ENCODE measurements at regions not wholly inside any gene's neighbourhood (a gene's known extent, or its start where the extent isn't known, plus 50 kb on each side); places are given as distances from the start of the nearest gene placed in this dataset.
"Not testable (repeated sequence)": the region's sequence is repeated elsewhere in the genome, so short reads cannot be mapped to it uniquely, and the experiment has no call there.

DNA sequence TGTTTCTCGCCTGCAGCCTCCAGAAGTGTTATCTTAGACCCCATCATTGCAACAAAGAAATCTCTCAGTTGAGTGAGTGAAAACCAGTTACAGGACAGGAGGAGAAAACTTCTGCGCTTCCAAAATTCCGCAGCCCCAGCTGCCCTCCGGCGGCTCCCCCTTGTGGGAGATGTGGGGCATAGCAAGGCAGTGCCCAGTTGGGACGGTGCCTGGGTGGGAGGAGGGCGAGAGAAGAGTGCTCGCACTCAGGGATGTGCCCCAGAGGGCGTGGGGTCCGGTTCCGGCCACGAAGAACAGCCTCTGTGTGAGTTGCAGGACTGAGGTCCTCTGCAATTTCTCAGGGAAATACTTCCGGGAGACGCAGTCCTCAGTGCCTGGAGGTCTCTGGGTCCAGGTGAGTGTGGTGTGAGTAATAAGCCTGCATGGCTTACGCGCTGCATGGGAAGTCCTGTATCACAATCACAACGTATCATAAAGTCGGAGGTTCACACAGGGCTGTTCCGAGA, 87.0 kb upstream of the BLID start:
- peak; percentile 84 for DNase-seq (ENCODE audit: low read depth, low spot score)

DNA sequence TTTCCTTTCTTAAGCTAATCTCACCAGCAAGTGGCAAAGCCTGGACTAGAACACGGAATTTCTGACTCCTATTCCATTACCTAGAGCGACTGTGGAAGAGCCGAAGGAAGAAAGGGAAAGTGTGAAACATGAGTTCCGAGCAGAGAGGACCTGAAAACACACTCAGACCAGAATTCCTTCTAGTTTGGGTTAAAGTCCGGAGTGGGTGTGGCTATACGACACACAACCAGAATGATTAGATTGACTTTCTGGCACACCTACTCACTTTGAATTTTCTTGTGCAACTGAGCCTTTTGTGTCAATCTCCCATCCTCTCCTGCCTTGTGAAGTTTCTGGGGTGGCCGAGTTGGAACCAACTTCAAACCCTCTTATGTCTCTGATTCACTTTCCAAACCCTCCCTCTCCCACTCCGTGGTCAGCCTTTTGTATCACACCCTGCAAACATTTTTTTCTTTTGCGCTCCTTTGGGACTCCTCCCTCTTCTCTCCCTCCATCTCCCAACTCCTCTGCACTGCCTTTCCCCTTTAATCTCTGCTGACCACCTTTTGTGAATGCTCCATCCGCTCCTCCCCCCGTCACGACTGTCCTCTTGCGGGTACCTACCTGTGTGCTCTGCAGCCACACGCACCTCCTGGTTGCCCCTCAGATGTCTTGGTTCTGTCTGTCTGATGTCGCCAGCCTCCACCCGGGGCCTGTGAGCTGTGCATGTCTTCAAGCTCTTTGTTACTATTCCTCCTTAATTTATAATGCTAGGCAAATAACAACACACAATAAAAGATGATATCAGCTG, 86.3 kb upstream of the BLID start:
- no peak for DNase-seq (ENCODE audit: low read depth, low spot score)

DNA sequence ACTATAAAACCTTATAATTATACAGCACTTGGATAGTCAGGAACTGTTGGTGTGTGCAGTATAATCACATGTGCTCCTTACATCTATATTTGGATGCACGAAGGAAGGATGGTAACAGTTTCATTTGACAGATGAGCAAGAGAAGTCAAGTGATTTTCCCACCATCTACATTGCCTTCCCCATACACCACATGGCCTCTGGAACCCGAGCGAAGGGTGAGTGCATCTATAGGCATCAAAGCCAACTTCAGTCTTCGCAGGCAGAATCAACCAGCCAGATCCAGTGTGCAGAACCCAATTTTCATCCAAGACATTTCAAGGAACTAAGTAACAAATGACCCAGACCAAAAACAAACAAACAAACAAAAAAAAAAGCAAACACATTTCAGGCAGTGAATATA, 85.1 kb upstream of the BLID start:
- no peak for DNase-seq (ENCODE audit: low read depth, low spot score)

DNA sequence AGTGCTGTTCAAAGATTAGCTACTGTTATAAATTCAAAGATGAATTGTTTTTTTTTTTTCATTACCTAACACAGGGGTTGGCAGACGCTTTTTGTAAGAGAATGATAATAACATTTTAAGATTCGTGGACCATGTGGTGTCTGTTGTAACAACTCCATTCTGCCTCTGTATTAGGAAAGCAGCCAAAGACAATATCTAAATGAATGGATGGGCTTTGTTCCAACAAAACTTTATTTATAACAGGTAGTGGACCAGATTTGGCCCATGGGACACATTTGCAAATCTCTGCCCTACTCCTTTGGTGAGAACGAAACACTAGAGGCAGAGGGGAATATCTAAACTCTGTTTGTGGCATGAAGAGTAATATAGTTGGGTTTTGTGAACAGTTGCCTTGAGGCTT, 83.6 kb upstream of the BLID start:
- DNase-seq (ENCODE audit: low read depth, low spot score): no peak

DNA sequence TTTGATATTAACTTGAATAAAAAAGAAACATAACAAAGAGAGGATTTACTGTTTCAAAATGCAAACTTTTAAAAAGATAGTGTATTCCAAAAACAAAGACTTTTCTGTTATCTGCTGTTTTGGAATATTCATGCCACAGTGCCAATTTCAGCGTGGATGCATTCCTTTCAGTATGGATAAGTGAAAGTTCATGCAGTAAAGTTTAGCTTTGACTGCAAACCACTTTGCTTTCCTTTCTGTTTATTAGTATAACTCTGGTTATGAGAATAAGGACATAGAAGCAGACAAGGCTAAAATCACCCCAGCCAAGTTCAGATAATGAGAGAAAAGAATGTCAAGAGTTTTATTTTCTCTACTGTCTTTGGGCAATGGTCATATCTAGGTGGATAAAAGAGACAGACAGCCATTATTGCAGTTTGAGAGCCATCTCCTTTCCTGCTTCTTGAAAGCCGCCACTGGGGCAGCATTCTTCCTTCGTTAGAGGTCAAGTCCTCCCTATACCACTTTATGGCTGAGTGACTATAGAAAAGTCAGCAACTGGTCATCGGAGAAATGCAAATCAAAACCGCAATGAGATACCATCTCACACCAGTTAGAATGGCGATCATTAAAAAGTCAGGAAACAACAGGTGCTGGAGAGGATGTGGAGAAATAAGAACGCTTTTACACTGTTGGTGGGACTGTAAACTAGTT, 82.4 kb upstream of the BLID start:
- no peak for DNase-seq (ENCODE audit: low read depth, low spot score)

DNA sequence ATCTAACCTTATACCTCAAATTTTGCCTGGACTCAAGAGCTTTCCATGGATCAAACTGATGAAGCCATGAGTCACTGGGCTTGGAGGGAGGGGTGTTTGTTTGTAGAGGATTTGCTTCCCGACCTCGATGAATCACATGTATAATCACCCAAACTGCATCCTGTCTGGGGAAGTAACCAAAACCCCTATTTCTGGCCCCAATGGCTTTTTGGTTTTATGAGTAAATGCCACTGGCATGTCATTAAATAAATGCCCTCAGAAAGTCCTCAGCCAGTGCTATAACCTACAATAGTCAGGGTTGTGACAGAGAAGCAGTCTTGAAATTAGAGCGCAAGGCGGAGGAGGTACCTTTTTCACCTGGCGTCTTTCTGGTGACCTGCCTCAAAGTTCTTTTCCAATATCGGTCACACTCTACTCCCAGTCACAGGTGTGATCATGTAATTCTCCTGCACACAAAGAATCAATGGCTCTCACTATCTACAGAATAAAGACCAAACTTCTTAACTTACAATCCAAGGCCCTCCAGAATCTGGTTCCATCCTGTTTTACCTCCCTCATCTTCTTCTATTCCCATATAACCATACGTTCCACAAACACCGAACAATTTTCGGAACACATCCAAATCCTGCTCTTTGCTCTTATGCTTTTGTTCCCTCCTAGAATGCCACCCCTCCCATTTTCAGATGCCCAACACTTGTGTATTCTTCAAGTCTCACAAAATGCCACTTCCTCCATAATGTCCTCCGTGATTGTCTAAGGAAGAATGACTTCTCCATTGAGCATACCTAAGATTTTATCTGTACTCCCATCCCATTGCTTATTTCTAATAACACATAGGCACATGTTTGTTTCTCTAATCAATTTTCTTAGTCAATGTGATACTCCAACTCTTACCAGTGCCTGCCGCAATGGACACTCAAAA, 81.3 kb upstream of the BLID start:
- no peak for DNase-seq (ENCODE audit: low read depth, low spot score)

DNA sequence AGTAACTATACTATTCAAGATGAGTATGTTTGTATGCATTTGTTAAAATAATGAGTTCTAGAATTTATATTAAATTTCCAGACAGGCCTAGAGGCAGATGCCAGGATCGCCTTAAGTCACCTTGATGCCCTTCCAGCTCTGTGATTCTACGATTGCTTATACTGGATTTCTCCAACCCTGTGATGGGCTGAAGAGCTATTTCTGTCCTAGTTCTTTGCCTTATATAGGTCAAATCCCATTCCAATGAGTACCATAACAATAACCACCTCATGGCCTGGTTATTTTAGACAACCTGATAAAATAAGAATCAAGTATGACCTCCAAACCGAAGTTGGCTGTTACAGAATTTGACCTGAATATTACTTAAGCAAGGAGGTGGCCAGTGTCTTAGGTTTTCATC, 79.8 kb upstream of the BLID start:
- no peak for DNase-seq (ENCODE audit: low read depth, low spot score)

DNA sequence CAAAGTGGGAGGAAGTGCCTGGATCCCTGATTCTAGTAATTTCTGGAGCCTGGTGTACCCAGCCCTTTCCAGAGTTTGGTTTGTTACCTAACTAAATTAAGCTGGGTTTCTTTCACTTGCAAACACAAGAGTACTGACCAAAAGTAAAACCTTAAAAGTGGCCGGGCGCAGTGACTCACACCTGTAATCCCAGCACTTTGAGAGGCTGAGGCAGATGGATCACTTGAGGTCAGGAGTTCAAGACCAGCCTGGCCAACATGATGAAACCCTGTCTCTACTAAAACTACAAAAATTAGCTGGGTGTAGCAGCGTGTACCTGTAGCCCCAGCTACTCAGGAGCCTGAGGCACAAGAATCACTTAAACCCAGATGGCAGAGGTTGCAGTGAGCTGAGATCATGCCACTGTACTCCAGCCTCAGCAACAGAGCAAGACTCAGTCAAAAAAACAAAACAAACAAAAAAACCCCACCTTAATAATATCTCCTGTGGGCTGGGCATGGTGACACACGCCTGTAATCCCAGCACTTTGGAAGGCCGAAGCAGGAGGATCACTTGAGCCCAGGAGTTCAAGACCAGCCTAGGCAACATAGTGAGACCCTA, 78.0 kb upstream of the BLID start:
- DNase-seq (ENCODE audit: low read depth, low spot score): not testable (repeated sequence)

DNA sequence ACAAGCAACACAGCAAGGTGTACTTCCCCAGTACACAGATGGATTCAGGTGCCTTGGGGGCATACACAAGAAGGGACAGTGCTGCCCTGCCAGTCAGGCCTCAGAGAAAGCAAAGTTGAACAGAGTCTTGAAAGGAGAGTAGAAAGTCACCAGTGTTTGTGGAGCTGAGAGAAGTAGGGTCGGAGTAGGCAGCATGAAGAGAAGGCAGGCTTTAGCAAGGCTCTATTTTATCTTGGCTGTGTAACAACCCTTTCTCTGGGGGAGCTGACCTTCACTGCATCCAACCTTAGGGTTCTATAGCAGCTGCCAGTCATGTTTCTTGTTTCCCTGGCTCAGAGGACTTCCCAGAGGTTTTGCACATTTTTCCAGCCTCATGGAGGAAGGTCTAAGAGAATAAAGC, 77.4 kb upstream of the BLID start:
- DNase-seq (ENCODE audit: low read depth, low spot score): no peak

DNA sequence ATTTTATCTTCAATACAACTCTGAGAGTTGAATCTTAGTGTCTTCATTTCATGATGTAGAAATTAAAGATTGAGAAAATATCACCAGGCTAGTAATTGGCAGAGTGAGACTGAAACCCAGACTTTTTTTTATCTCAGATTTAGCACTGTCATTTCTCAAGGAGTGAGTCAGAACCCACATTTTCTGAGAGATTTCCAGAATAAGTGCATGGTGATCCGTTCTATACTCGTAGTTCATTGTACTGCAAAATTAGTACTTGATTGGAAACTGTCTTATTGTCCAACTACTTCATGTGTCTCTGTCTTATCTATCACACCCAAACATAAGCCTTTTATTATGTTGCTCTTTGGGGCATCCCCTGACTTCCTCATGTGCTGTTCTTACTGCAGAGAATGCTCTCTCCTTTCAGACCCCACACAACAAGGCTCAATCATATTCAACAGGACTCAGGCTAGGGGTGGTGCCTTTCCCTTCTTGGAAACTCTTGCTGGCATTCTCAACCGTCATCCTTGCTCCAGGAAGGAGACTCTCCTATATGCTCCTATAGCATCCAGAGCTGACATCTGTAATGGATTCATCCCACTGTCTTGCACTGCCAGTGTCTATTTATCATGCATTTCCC, 76.7 kb upstream of the BLID start:
- no peak for DNase-seq (ENCODE audit: low read depth, low spot score)

DNA sequence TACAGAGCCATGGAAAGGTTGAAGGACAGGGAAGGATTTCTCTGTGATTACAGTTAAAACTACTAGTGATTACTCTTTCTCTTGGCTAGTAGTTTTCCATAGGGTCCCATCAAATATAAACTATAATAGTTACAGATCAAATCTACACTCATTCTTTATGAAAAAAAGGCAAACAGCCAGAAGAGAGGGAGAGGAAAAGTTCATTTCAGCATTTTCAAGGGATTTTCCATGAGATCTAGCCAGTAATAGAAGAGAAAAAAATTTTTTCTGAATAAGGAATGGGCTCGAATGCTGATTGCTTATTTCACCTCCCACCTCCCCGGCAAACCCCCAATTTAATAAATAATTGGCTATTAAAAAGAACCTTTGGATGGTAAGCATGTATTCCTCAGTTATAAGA, 74.8 kb upstream of the BLID start:
- DNase-seq (ENCODE audit: low read depth, low spot score): no peak

DNA sequence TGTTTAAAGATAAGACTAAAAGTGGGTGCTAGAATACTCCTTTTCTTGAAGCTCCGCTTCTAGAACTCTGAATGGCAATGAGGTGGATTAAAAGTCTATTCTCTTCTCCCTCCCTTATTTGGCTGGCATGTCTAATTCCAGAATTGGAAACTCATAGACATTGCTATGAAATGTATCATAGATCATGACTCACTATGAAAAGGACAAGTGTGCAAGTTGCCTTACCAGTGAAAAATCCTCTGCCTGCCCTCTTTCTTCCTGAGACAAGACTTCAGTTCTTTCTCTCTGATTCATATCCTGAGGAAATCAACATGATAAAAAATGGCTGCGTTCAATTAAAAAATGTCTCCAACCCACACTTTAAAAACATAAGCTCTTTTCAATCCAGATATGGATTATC, 73.2 kb upstream of the BLID start:
- DNase-seq (ENCODE audit: low read depth, low spot score): no peak

DNA sequence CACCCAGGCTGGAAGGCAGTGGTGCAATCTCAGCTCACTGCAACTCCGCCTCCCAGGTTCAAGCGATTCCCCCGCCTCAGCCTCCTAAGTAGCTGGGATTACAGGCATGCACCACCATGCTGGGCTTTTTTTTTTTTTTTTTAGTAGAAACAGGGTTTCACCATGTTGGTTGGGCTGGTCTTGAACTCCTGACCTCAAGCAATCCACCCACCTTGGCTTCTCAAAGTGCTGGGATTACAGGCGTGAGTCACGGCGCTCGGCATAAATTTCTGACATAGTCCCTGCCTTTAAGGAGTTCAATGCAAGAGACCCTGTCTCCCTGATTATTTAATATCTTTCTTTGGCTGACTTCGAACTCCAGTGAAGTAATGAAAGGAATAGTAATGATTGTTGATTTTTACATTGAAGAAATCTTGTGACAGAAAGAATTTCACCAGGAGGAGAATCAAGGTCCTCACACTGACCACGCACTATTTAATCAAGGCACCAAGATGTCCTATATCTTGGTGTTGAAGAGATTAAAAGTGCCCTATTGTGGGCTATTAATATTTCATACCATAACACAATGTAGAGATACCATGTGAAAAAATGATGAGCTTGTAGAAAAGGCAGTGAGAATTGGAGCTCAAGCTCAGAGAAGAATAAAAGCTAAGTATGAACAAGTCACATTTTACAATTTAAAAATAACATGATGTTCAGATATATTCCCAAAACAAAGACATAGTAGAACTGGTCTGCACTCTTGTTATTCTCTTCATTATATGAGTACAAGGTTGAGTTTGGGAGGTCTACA, 71.6 kb upstream of the BLID start:
- no peak for DNase-seq (ENCODE audit: low read depth, low spot score)

DNA sequence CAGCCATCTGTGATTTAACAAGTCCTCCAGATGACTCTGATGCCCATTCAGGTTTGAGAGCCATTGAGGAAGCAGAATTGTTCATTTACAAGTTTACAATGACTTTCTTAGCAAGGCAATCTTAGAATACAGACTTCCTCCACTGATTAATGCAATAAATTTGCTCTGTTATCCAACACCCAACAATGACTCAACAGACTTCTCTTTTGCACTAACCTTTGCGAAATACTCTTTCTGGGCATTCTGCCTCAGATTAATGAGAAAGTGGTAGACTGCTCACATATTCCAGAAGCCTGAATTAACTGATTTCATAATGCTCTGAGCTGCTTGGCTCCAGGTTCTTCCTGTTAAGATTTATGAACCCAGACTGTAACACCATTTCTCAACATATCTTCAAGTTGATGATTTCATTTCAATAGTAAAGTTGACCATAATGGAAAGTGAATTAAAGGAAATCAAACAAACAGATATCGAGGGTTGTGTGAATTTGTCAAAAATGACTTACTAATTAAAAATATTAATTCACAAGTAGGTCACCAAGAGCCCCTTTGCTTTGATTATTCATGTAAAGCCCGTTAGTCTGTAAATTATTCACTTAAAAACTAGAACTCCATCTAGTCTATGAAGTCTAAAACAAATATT, 70.5 kb upstream of the BLID start:
- no peak for DNase-seq (ENCODE audit: low read depth, low spot score)

DNA sequence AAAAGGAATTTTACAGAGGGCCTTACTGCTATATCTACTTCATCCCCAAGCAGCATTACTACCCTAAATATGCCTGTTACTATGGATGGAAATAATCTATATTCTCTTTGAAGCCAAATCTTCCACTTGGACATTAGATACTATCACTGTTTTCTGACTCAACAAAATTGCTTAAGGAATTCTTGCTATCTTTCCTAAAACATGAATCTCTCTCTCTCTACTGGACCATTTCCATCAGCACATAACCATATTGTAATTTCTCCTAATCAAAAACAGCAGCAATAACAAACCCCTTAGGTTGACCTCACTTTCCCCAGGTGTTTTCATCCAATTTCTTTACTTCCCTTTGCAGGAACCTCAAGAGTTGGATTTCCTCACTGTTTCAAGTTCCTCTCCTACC, 67.9 kb upstream of the BLID start:
- no peak for DNase-seq (ENCODE audit: low read depth, low spot score)

DNA sequence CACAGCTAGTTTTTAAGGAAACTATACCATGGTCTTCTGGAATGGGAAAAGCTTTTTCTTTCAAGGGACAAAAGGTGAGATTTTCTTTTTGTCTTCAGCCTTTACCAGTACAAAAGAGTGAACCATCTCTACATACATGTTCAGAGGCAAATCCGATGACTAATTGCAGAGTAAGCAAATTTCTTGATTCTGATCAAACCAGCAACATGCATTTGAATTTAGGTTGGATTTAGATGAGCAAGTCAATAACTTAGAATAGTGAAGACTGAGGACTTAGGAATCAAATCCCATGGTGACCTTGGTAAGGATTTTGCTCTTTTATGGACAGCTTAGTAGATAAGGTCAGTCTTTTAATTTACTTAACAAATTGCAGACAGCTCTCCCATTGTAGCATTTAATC, 65.9 kb upstream of the BLID start:
- no peak for DNase-seq (ENCODE audit: low read depth, low spot score)

DNA sequence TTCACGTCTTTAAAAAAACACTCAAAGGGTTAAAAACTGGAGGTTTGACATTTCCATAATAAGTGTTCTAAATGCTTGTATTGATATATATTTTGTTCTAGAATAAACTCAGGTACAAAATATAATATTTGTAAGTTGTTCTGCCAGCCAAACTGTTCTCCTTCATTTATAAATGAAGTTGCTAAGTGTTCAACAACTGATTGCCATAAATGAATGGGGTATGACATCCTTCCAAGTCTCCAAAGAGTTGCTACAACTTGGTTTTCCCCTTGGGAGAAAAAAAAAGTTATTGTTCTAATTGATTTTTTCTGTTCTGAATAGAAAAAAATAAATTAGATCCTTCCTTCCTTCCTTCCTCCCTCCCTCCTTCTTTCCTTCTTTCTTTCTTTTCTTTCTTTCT, 65.4 kb upstream of the BLID start:
- no peak for DNase-seq (ENCODE audit: low read depth, low spot score)

DNA sequence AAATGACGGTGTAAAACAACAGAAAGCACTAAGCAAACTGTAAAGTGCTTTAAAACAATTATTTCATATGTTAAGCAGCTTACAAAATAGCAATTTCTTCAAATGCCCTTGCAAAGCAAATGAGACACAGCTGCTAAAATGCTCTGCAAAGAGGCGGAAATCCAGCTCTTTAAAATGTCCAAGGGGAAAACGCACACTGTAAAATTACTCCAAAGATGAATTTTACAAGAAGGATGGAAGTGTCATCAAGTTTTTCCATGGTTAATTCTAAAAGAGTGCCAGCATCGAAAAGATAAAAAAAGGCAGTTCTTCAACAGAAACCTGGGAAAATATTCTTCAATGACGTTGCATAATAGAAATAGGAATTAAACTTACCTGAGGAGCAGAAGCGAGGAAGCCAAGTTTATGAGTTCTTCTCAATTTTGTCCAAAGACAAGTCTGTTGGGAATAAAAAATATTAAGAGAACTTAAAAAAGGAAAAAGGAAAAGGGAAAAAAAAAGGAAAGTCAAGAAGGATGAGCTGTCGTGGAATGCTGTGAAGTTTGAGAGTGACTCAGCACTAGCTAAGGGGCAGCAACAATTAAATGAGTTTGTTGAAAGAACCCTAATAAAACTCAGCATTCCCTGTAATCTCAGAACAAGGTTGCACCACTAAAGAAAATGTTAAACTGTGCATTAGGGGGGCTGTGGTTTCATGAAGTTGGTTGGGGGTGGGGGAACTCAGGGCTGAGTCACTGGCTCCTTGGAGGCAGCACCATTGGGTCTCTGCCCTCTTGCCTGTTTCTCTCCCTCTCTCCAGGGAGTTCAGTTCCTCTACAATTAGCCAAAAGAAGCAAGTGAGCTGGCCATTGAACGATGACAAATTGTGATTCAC, 64.2 kb upstream of the BLID start:
- peak; percentile 11 for DNase-seq (ENCODE audit: low read depth, low spot score)

DNA sequence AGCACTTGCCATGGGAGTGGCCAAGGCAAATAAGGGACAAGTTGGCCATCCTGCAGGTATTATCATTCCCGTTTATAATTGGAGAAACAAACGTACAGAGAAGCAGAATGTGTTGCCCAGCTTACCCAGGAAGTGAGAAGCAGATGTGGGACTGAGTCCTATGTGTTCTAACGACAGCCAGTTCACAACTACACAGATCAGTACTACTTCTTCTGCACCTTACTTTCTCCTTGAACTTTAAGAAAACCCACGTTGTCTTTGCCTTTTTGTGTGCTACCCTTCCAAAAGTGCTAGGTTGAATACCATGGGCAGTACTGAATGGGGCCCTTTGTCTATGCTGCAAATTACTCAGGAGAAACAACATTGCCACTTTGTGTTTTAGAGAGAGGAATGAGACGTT, 62.8 kb upstream of the BLID start:
- no peak for DNase-seq (ENCODE audit: low read depth, low spot score)

Data from ELF-1 (cell line).